GM18505 (cell line): ENCODE measurements at regions not wholly inside any gene's neighbourhood (a gene's known extent, or its start where the extent isn't known, plus 50 kb on each side); places are given as distances from the start of the nearest gene placed in this dataset.
"Not testable (repeated sequence)": the region's sequence is repeated elsewhere in the genome, so short reads cannot be mapped to it uniquely, and the experiment has no call there.

Experiments used
- ATAC-seq: cut with Tn5 transposase; IDR thresholded peaks from one replicate; pipeline ENCODE4 v1.9.1; 2021; ENCODE audit not compliant: unreplicated experiment
- POLR2A ChIP-seq: IDR thresholded peaks from 4 replicates; pipeline ENCODE4 v1.6.1; 2011; ENCODE audit warnings: borderline replicate concordance; ENCODE audit not compliant: insufficient read depth, insufficient read length; ENCODE audit errors: extremely low read depth

DNA sequence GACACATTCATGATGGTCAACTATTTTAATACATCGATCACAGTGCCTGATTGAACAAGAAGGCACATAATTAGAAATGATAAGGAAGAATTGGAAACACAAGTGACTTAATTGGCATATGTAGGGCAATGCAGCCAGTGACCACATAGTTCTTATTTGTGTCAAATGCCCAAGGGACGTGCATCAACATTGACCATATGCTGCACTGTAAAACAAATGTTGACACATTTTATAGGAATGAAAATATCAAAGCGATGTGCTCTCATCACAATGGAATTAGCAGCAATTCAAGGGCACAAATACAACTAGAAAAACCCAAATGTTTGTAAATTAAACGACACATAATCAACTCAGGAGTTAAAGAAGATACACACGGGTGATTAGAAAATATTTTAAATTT is 948.3 kb upstream of the PRKX start:
- ATAC-seq = no peak
- no peak for TF ChIP-seq POLR2A

GRCh38 chrX:4656419-4656818 is 943.0 kb upstream of the PRKX start:
- ATAC-seq = no peak
- no peak for TF ChIP-seq POLR2A

DNA sequence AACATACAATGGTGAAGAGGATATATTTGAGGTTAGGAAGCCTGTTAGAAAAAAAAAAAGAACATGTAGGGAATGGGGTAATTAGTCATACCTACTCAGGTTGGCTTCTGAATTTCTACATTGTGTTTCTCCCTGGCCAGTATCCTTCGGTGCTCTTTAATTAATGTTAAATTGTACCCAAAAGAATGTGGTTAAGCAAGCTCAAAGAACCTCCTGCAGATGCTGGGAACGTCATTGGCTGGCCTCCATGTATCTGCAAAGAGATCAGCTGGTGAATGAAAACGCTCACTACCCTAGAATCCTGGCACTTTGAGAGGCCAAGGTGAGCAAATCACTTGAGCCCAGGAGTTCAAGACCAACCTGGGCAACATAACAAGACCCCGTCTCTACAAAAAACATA is 942.3 kb upstream of the PRKX start:
- TF ChIP-seq POLR2A = no peak

DNA sequence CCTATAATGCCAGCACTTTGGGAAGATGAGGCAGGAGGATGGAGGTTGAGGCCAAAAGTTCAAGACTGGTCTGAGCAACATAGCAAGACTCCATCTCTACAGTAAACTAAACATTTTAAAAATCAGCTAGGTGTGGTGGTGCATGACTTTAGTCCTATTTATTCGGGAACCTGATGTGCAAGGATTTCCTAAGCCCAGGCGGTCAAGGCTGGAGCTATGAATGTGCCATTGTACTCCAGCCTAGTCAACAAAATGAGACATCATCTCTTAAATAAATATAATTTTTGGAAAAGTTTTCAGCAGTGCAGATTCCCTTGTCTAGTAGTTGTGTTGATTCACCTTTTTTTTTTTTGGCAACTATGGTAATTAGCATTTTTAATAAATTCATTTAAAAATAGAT is 928.7 kb upstream of the PRKX start:
- no peak for ATAC-seq
- no peak for TF ChIP-seq POLR2A

More for the DNA sequence above, 942.3 kb upstream of the PRKX start:
- ATAC-seq = no peak

GRCh38 chrX:4638036-4638435 is 924.6 kb upstream of the PRKX start:
- ATAC-seq = no peak
- no peak for TF ChIP-seq POLR2A

DNA sequence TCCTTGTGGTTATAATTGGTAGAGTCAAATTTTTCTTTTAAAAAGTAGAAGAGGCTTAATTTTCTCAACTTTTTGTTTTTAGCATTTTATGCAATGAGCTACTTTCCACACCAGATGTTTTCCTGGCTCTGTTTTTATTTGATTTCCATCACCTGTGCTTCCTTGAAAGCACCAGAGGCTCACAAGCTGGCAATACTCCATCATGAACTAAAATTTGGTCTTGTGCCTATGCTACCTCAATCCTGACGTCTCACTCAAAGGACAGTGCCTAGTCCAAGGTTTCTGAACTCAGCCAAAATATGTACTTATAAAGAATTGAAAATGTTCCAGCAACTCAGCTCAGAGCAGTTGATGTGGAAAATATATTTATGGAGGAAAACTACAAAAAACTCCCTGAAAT is 914.0 kb upstream of the PRKX start:
- TF ChIP-seq POLR2A = no peak

DNA sequence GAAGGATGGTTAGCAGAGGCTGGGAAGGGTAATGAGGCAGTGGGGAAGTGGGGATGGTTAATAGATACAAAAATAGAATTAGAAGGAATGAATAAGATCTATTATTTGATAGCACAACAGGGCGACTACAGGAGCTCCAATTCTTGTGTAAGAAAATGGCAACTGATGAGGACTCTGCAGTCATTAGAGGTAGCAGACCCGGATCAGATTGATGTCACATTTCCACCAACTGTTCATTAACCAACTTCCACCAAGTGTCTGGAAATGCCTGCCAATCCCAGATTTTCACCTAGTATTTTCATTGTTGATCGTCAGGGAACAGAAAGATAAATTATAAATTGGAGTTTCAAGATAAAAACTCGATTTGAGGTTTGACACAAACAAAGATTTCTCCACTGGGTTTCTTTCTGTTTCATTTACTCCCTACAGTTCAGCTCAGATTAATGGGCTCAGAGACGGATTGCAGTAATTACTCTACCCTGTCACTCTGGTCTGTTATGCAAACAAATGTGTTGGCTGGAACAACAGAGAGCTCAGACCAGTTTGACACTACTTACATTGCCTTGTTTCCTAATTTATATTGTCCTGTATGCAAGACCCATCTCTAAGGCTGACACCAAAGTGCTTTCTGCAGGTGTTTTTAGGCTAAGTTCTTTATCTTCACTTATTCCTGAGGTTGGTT is 909.2 kb upstream of the PRKX start:
- ATAC-seq = no peak
- TF ChIP-seq POLR2A = no peak

More for the DNA sequence above, 914.0 kb upstream of the PRKX start:
- ATAC-seq = no peak

DNA sequence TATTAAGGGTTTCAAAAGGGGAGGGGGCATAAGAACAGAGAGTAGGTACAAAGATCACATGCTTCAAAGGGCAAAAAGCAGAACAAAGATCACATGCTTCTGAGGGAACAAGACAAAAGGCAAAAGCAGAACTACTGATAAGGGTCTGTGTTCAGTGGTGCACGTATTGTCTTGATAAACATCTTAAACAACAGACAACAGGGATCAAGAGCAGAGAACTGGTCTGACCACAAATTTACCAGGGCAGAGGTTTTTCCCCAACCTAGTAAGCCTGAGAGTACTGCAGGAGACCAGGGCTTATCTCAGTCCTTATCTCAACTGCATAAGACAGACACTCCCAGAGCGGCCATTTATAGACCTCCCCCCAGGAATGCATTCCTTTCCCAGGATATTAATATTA is 900.2 kb upstream of the PRKX start:
- not testable (repeated sequence) for ATAC-seq

DNA sequence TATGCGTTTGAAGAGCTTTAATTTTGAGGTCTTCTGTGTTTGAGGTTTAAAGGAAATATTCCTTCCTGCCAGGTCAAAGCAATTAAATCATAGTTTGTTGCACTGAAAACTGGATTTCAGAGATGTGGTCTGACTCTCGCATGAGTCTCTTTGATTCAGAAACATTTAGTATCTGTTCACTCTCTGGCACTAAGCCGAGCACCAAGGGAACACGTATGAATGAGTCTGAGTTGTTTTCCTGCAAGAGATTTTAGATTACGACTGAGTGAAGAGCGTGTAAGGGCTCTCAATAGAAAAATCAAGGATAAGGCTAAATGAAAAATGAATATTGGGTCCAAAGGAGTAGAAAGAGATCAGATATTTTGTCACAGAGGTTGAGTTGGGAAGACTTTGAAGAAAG is 875.4 kb upstream of the PRKX start:
- TF ChIP-seq POLR2A = no peak
- no peak for ATAC-seq

- no peak for ATAC-seq
- no peak for TF ChIP-seq POLR2A
These were observed 875.0 kb upstream of the PRKX start for GRCh38 chrX:4588466-4588865.

DNA sequence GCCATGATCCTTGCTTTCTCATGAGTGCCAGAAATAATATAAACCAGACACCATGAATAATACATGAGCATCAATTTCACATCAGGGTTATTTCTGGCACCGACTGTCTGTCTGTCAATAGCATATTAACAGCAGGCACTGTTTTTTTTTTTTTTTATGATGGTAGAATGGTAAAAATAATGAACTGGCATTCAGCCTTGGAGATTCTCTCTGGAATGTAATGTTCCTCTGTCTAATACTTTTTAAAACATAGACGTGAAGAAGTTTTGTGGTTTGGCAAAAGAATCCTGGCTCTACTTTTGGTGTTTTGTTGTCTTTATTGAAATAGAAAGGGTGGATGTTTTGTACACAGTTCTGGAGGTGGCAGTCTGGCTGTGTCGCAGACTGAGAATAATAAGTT is 874.6 kb upstream of the PRKX start:
- TF ChIP-seq POLR2A = no peak
- no peak for ATAC-seq

- no peak for TF ChIP-seq POLR2A
- no peak for ATAC-seq
These were observed 866.5 kb upstream of the PRKX start for GRCh38 chrX:4579999-4580398.

DNA sequence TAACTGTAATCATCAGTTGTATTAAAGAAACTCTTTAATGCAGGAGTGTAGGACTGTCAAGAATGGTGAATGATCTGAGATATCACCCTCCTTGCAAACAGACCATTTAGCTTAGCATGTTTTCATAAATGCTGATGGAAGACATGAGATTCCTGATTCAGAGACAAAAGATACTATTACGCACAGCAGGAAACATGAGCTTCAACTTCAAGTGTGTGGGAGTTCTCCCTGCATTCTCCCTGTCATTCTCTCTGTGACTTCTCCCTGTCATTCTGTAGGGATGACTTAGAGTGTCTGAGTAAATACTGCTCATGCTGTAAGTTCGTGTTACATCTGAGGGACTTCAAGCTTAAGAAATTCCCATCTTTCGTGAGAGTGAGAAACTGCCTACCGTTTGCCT is 866.0 kb upstream of the PRKX start:
- TF ChIP-seq POLR2A = no peak
- ATAC-seq = no peak

- no peak for TF ChIP-seq POLR2A
- no peak for ATAC-seq
These were observed 859.2 kb upstream of the PRKX start for GRCh38 chrX:4572691-4573090.

DNA sequence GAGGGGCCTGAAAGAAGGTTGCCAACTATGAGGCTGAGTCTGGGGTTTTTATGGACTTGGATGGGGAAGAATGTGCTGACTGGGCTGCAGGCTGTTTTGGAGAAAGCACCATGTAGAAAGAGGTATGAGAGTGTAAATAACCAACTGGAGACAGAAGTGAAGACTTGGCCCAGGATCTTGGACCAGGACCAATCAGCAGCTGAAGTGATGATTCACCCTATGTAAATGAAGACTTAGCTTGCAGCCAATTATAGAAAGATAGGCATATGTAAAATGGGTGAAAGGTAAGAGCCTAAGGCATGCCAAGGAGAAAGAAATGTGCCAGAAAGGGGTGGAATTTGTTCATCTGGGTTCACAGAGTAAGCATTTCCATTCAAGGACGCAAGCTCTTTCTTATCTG is 856.7 kb upstream of the PRKX start:
- no peak for TF ChIP-seq POLR2A
- ATAC-seq = no peak
